ENCODE measurements at regions not wholly inside any gene's neighbourhood (a gene's known extent, or its start where the extent isn't known, plus 50 kb on each side); places are given as distances from the start of the nearest gene placed in this dataset.

DNA sequence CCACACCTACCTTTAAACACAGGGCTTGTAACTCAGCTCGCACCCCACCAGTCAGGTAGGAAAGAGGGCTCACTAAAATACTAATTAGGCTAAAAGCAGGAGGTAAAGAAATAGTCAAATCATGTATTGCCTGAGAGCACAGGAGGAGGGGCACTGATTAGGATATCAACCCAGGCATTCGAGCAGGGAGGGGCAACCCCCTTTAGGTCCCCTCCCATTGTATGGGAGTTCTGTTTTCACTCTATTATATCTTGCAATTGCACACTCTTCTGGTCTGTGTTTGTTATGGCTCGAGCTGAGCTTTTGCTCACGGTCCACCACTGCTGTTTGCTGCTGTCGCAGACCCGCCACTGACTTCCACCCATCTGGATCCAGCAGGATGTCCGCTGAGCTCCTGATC, 657.2 kb downstream of the PRIM2 start:
- TF ChIP-seq EZH2phosphoT487 (IDR thresholded peaks at IDR 0.05; ENCODE audit: insufficient read depth, low read depth), result no peak
- TF ChIP-seq EZH2 (IDR thresholded peaks at IDR 0.05; ENCODE audit: insufficient read depth, poor library complexity, severe bottlenecking), result no peak
